ENCODE measurements at regions not wholly inside any gene's neighbourhood (a gene's known extent, or its start where the extent isn't known, plus 50 kb on each side); places are given as distances from the start of the nearest gene placed in this dataset.

- no peaks in the 10 kb centered on the region for H4K20me1 ChIP-seq
- no peak for TF ChIP-seq Cebpa-rat (IDR thresholded peaks at IDR 0.05)
- no peaks in the 10 kb centered on the region for H3K36me3 ChIP-seq
- peaks cover 0 to 4% (median 0%) of the 10 kb centered on the region in 10 experiments; a peak in 2 of 20 replicates for H3K4me1 ChIP-seq
- H3K27me3 ChIP-seq = no peaks in the 10 kb centered on the region
- no peak overlapping the region for H3K9ac ChIP-seq
- no peak overlapping the region for H3K27ac ChIP-seq
- H3K9me3 ChIP-seq (replicated peaks in 1 of 11) = peaks cover 0 to 6% (median 0%) of the 10 kb centered on the region in 11 experiments; a peak in 1 of 22 replicates
- peak overlapping the region in 1 of 11 experiments; percentile 6; a peak in 1 of 22 replicates for H3K4me2 ChIP-seq
- H3K4me3 ChIP-seq = no peak overlapping the region
These were observed 113.6 kb upstream of the RAP1B start for GRCh38 chr12:68497107-68497506.

DNA sequence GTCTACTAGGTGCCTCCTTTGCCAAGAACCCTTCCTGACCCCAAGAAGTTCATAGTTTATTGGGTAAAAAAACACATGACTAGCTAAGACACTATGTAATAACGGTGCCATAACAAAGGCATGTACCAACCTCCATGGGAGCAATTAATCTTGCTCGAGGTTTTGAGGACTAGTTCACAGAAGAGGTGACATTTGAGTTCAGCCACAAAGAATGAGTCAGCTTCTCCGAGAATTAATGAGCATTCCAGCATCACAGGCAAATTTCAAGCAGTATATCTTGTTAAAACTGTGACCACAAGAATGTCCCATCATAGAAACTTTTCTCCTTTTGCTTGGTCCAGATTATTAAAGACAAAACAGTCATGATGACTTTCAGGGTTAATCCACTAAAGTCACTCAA is 113.0 kb upstream of the RAP1B start:
- no peaks in the 10 kb centered on the region for H4K20me1 ChIP-seq
- no peak overlapping the region for H3K27ac ChIP-seq
- peaks cover 0 to 4% (median 0%) of the 10 kb centered on the region in 10 experiments; a peak in 2 of 20 replicates for H3K4me1 ChIP-seq
- peak overlapping the region in 1 of 11 experiments; percentile 10; a peak in 1 of 22 replicates for H3K4me2 ChIP-seq
- no peaks in the 10 kb centered on the region for H3K27me3 ChIP-seq
- H3K9me3 ChIP-seq (replicated peaks in 1 of 11) = peaks cover 0 to 6% (median 0%) of the 10 kb centered on the region in 11 experiments; a peak in 1 of 22 replicates
- no peak for TF ChIP-seq Cebpa-rat (IDR thresholded peaks at IDR 0.05)
- no peak overlapping the region for H3K9ac ChIP-seq
- H3K36me3 ChIP-seq = no peaks in the 10 kb centered on the region
- no peak overlapping the region for H3K4me3 ChIP-seq

- peaks cover 0 to 4% (median 0%) of the 10 kb centered on the region in 10 experiments; a peak in 2 of 20 replicates for H3K4me1 ChIP-seq
- no peaks in the 10 kb centered on the region for H3K36me3 ChIP-seq
- H3K4me3 ChIP-seq = no peak overlapping the region
- no peak for TF ChIP-seq Cebpa-rat (IDR thresholded peaks at IDR 0.05)
- no peak overlapping the region for H3K27ac ChIP-seq
- H3K9me3 ChIP-seq (replicated peaks in 1 of 11) = peaks cover 0 to 6% (median 0%) of the 10 kb centered on the region in 11 experiments; a peak in 1 of 22 replicates
- no peaks in the 10 kb centered on the region for H3K27me3 ChIP-seq
- no peak overlapping the region for H3K4me2 ChIP-seq
- no peak overlapping the region for H3K9ac ChIP-seq
- H4K20me1 ChIP-seq = no peaks in the 10 kb centered on the region
These were observed 112.0 kb upstream of the RAP1B start for GRCh38 chr12:68498736-68499135.

DNA sequence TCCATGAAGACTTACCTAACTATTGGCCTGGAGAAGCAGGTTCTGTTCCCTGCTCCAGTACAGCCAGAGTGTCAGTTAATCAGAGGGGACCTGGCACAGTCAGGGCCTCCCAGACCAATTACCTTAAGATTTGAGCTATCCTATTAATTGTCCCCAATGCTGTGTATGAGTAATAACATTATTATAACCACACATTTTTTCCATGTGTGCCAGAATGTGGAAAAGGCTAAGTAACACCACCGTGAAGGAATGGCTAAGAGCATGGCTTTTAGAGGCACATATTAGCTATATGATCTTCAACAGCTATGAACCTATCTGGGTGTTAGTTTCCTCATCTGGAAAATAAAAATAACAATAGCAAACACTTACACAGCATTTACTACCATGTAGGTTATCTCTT is 111.1 kb upstream of the RAP1B start:
- no peak overlapping the region for H3K4me2 ChIP-seq
- peaks cover 0 to 6% (median 0%) of the 10 kb centered on the region in 11 experiments; a peak in 1 of 22 replicates for H3K9me3 ChIP-seq (replicated peaks in 1 of 11)
- no peak overlapping the region for H3K9ac ChIP-seq
- no peaks in the 10 kb centered on the region for H4K20me1 ChIP-seq
- no peak for TF ChIP-seq Cebpa-rat (IDR thresholded peaks at IDR 0.05)
- H3K4me3 ChIP-seq = no peak overlapping the region
- H3K27ac ChIP-seq = no peak overlapping the region
- no peaks in the 10 kb centered on the region for H3K36me3 ChIP-seq
- peaks cover 0 to 4% (median 0%) of the 10 kb centered on the region in 10 experiments; a peak in 2 of 20 replicates for H3K4me1 ChIP-seq
- no peaks in the 10 kb centered on the region for H3K27me3 ChIP-seq

DNA sequence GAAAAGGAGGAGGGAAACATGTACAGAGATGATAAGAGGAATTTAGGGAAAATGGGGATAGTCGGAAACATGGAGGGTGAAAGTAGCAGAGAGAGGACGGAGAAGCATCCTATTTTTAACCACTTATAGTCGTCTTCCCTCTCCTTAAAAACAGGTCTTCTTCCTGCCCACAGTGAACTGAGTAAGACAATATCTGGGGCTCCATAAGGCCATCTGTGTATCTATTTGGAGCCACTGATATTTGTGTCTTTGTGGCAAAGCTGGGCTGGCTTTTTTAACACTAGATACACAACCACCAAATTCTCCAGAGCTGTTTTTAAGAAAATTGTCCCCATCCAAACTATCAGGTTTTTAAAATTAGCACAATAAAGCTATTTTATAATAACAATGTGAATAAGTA is 109.5 kb upstream of the RAP1B start:
- H3K4me2 ChIP-seq = no peak overlapping the region
- H3K36me3 ChIP-seq = no peaks in the 10 kb centered on the region
- peaks cover 0 to 6% (median 0%) of the 10 kb centered on the region in 11 experiments; a peak in 3 of 22 replicates for H3K9me3 ChIP-seq (replicated peaks in 1 of 11)
- H3K9ac ChIP-seq = no peak overlapping the region
- H4K20me1 ChIP-seq = no peaks in the 10 kb centered on the region
- peaks cover 0 to 13% (median 3%) of the 10 kb centered on the region in 10 experiments; a peak in 12 of 20 replicates for H3K4me1 ChIP-seq
- no peaks in the 10 kb centered on the region for H3K27me3 ChIP-seq
- no peak for TF ChIP-seq Cebpa-rat (IDR thresholded peaks at IDR 0.05)
- H3K4me3 ChIP-seq = no peak overlapping the region
- H3K27ac ChIP-seq = no peak overlapping the region

DNA sequence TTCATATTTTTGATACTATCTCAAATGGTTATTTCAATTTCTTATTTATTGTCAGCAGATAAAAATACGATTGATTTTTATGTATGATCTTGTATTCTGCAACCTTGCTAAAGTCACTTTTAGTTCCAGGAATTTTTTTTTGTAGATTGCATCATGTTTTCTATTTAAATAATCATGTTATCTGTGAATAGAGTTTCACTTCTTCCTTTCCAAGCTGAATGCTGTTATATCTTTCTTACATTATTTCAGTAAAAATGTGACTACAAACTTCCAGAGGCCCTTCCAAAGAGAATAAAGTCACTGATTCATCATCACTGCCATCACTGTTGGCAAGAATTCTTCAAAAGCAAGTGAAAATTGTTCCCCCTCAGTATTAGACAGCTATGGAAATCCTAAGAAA is 104.7 kb upstream of the RAP1B start:
- H3K27ac ChIP-seq = peak overlapping the region in 6 of 11 experiments; percentile 3 to 82 (median 75); a peak in 10 of 22 replicates
- peak overlapping the region in 3 of 11 experiments; percentile 48 to 60 (median 51); a peak in 4 of 22 replicates for H3K9ac ChIP-seq
- no peak overlapping the region for H3K4me3 ChIP-seq
- H3K9me3 ChIP-seq (replicated peaks in 1 of 11) = peaks cover 0 to 22% (median 18%) of the 10 kb centered on the region in 11 experiments; a peak in 16 of 22 replicates
- TF ChIP-seq Cebpa-rat (IDR thresholded peaks at IDR 0.05) = no peak
- no peaks in the 10 kb centered on the region for H3K27me3 ChIP-seq
- peak overlapping the region in 6 of 11 experiments; percentile 5 to 77 (median 59); a peak in 10 of 22 replicates for H3K4me2 ChIP-seq
- H3K36me3 ChIP-seq = no peaks in the 10 kb centered on the region
- H4K20me1 ChIP-seq = no peaks in the 10 kb centered on the region
- peaks cover 0 to 35% (median 6%) of the 10 kb centered on the region in 10 experiments; a peak in 12 of 20 replicates for H3K4me1 ChIP-seq

- Histone ChIP-seq H3K9ac (peak overlapping the region in 3 of 11 experiments; percentile 48 to 60 (median 51); a peak in 4 of 22 replicates), H3K4me3 (no peak overlapping the region)
These were observed 104.1 kb upstream of the RAP1B start for GRCh38 chr12:68506619-68507018.

GRCh38 chr12:68507657-68508056 is 103.0 kb upstream of the RAP1B start:
- Histone ChIP-seq H3K9ac (no peak overlapping the region), H3K4me3 (no peak overlapping the region), H3K27ac (peak overlapping the region in 1 of 11 experiments; percentile 82; a peak in 2 of 22 replicates), H3K36me3 (no peaks in the 10 kb centered on the region), H4K20me1 (no peaks in the 10 kb centered on the region), H3K4me2 (peak overlapping the region in 1 of 11 experiments; percentile 77; a peak in 2 of 22 replicates), H3K27me3 (no peaks in the 10 kb centered on the region), H3K9me3 (replicated peaks in 1 of 11) (peaks cover 6 to 29% (median 24%) of the 10 kb centered on the region in 11 experiments), H3K4me1 (peaks cover 0 to 35% (median 6%) of the 10 kb centered on the region in 10 experiments; a peak in 12 of 20 replicates)
- TF ChIP-seq Cebpa-rat (IDR thresholded peaks at IDR 0.05) = no peak

More at GRCh38 chr12:68506619-68507018, 104.1 kb upstream of the RAP1B start:
- no peaks in the 10 kb centered on the region for H3K27me3 ChIP-seq
- H3K4me1 ChIP-seq = peaks cover 0 to 35% (median 6%) of the 10 kb centered on the region in 10 experiments; a peak in 12 of 20 replicates
- no peaks in the 10 kb centered on the region for H3K36me3 ChIP-seq
- no peaks in the 10 kb centered on the region for H4K20me1 ChIP-seq
- H3K9me3 ChIP-seq (replicated peaks in 1 of 11) = peaks cover 0 to 22% (median 18%) of the 10 kb centered on the region in 11 experiments; a peak in 16 of 22 replicates
- H3K4me2 ChIP-seq = peak overlapping the region in 5 of 11 experiments; percentile 41 to 77 (median 65); a peak in 9 of 22 replicates
- H3K27ac ChIP-seq = peak overlapping the region in 6 of 11 experiments; percentile 3 to 82 (median 75); a peak in 10 of 22 replicates
- no peak for TF ChIP-seq Cebpa-rat (IDR thresholded peaks at IDR 0.05)

DNA sequence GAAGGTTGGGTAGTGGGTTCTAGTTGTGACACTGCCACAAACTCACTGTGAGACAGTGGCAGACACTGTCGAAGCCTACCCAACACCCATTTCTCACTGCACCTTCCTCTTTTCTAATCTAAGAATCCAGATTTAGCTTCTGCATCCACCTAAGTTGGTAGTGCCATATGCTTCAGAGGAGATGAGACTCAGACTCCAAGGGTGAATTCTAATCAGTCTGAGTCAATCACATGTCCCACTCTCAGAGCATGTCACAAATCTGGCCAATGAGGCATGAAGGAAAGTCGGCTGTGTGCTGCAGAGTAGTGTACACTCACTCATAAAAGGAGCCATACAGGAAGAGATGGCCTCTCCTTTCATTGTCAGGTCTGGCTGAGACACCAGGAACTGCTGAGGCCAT is 102.1 kb upstream of the RAP1B start:
- H3K9ac ChIP-seq = no peak overlapping the region
- no peak overlapping the region for H3K27ac ChIP-seq
- H3K4me1 ChIP-seq = peaks cover 0 to 35% (median 6%) of the 10 kb centered on the region in 10 experiments; a peak in 12 of 20 replicates
- H3K4me2 ChIP-seq = peak overlapping the region in 3 of 11 experiments; percentile 0 to 52 (median 44); a peak in 5 of 22 replicates
- no peaks in the 10 kb centered on the region for H4K20me1 ChIP-seq
- H3K36me3 ChIP-seq = no peaks in the 10 kb centered on the region
- no peak for TF ChIP-seq Cebpa-rat (IDR thresholded peaks at IDR 0.05)
- no peak overlapping the region for H3K4me3 ChIP-seq
- H3K9me3 ChIP-seq (replicated peaks in 1 of 11) = peaks cover 8 to 31% (median 26%) of the 10 kb centered on the region in 11 experiments
- H3K27me3 ChIP-seq = no peaks in the 10 kb centered on the region
